Gastroesophageal sphincter (tissue), 4 donors: ENCODE measurements at regions not wholly inside any gene's neighbourhood (a gene's known extent, or its start where the extent isn't known, plus 50 kb on each side); places are given as distances from the start of the nearest gene placed in this dataset.

Experiments
- ATAC-seq: fragments of 150-250 bp; one replicate; pipeline ENCODE4 v1.9.1; 2016; ENCODE audit warnings: mild to moderate bottlenecking, moderate library complexity
- H3K27ac ChIP-seq, 4 donors: fragments of 200-600 bp; sonication (generic) in 3 of 4; 1 replicate in 3 of 4; 2 replicates in 1 of 4; pipeline ENCODE4 v1.5.1; 2016 to 2019
- H3K27me3 ChIP-seq: fragments of 200-600 bp; sonication (generic); one replicate; pipeline ENCODE4 v1.5.1; 2019
- H3K36me3 ChIP-seq, 2 donors: fragments of 200-600 bp; sonication (generic); one replicate each; pipeline ENCODE4 v1.5.1; 2019; ENCODE audit warnings: control low read depth in 1 of 2
- H3K4me1 ChIP-seq, 3 donors: fragments of 200-600 bp; sonication (generic); 1 replicate in 2 of 3; 2 replicates in 1 of 3; pipeline ENCODE4 v1.5.1; 2016 to 2019; ENCODE audit warnings: control low read depth in 2 of 3
- H3K4me3 ChIP-seq, 2 donors: fragments of 200-600 bp; sonication (generic); one replicate each; pipeline ENCODE4 v1.5.1; 2019; ENCODE audit warnings: mild to moderate bottlenecking in 1 of 2, moderate library complexity in 1 of 2
- H3K9me3 ChIP-seq, 3 donors: fragments of 200-600 bp; sonication (generic); one replicate each; pipeline ENCODE4 v1.5.1; 2017 to 2019; ENCODE audit warnings: control low read depth in 2 of 3
- CTCF ChIP-seq, 4 experiments: fragments of 200-600 bp in 2 of 4; fragments of 450-650 bp in 2 of 4; sonication (generic) in 1 of 4; IDR thresholded peaks; one replicate each; pipeline ENCODE4 v1.5.1; 2017 to 2019; ENCODE audit warnings: antibody characterized with exemption in 4 of 4, mild to moderate bottlenecking in 2 of 4, moderate library complexity in 2 of 4
- EP300 ChIP-seq: sonication (generic); formaldehyde crosslinking; IDR thresholded peaks from one replicate; pipeline ENCODE4 v1.6.1; 2017; ENCODE audit warnings: antibody characterized with exemption, mild to moderate bottlenecking
- POLR2A ChIP-seq, 2 donors: fragments of 450-650 bp; IDR thresholded peaks; one replicate each; pipeline ENCODE4 v1.6.1; 2017; ENCODE audit warnings: antibody characterized with exemption in 2 of 2, mild to moderate bottlenecking in 2 of 2, moderate library complexity in 1 of 2
- POLR2AphosphoS5 ChIP-seq: sonication (generic); formaldehyde crosslinking; IDR thresholded peaks from one replicate; pipeline ENCODE4 v1.6.1; 2017; ENCODE audit warnings: antibody characterized with exemption
- WGBS, 2 donors: methylation state at CpG; one replicate each; pipeline ENCODE4 v1.1.5; 2018; ENCODE audit warnings: low coverage in 1 of 2; 5-methylcytosine and 5-hydroxymethylcytosine counted together

- no peaks in the 10 kb centered on the region for H3K36me3 ChIP-seq
- H3K27me3 ChIP-seq: no peaks in the 10 kb centered on the region
- H3K4me1 ChIP-seq: no peaks in the 10 kb centered on the region
- no peak for ATAC-seq
- H3K9me3 ChIP-seq: no peaks in the 10 kb centered on the region
- no peak for TF ChIP-seq EP300
- TF ChIP-seq CTCF (IDR thresholded peaks at IDR 0.05): no peak
- no peak for TF ChIP-seq POLR2A (IDR thresholded peaks at IDR 0.05)
- TF ChIP-seq POLR2AphosphoS5: no peak
- H3K27ac ChIP-seq: no peak overlapping the region
- no peak overlapping the region for H3K4me3 ChIP-seq
- 71 to 82% methylated on average over 1 to 2 of the region's 2 CpGs for WGBS, 2 donors
These were observed 633.4 kb downstream of the PSAT1 start for GRCh38 chr9:78930281-78930680.

DNA sequence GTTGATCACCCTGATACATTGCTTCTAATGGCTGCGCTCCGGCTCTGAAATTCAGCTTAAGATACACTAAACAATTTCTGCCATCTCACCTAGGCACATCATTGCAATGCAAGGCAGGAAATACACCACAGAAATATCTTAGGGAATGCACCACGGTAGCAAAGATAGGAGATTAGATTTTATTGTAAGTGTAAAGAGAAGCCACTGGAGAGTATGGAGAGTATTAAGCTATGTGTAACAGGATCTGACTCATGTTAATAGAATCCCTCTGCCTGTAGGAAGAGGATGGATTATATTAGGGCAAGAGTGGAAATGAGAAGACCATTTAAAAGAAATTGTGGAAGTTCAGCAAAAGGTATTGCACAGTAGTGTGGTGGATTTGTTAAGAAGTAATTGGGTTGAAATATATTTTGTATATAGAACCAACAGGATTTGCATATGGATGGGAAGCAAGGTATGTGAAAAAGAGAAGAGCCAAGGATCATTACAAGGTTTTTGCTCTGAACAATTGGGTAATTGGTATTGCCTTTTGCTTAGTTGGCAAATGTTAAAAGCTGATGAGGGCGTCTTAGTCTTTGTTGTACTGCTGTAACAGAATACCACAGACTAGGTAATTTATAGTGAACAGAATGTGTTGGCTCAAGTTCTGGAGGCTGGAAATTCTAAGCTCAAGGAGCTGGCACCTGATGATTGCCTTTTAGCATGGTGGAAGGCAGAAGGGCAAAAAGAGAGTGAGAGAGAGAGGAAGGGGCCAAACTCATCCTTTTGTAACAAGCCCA lies 636.1 kb downstream of the PSAT1 start:
- TF ChIP-seq EP300 (no peak), POLR2A (IDR thresholded peaks at IDR 0.05) (no peak), CTCF (IDR thresholded peaks at IDR 0.05) (no peak), POLR2AphosphoS5 (no peak)
- Histone ChIP-seq H3K36me3 (no peaks in the 10 kb centered on the region), H3K27ac (no peak overlapping the region), H3K27me3 (no peaks in the 10 kb centered on the region), H3K9me3 (no peaks in the 10 kb centered on the region), H3K4me1 (no peaks in the 10 kb centered on the region), H3K4me3 (no peak overlapping the region)
- ATAC-seq: no peak
- 68 to 85% methylated on average over 4 of the region's 4 CpGs for WGBS, 2 donors

GRCh38 chr9:78934880-78935279 lies 636.9 kb upstream of the TLE4 start:
- WGBS, 2 donors: 83 to 88% methylated on average over 1 of the region's 1 CpG
- Histone ChIP-seq H3K36me3 (no peaks in the 10 kb centered on the region), H3K27ac (no peak overlapping the region), H3K9me3 (no peaks in the 10 kb centered on the region), H3K27me3 (no peaks in the 10 kb centered on the region), H3K4me3 (no peak overlapping the region), H3K4me1 (no peaks in the 10 kb centered on the region)
- no peak for TF ChIP-seq EP300
- TF ChIP-seq CTCF (IDR thresholded peaks at IDR 0.05): no peak
- TF ChIP-seq POLR2AphosphoS5: no peak
- TF ChIP-seq POLR2A (IDR thresholded peaks at IDR 0.05): no peak
- no peak for ATAC-seq

DNA sequence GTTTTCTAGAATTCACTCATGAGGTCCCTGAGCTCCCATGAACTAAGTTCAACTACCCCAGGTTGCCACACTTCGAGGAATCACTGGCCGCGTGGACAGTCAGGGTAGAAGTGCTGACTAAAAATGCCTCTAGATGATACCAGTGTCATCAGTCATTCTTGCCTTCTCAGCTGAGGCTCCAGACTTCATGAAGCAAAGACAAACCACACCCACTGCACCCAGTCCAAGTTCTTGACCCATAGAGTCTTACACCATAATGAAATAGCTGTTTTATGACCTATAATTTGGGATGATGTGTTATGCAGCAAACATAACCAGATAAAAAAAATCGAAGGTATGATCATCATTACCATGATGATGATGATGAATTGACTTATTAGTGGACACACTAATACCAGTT lies 632.9 kb upstream of the TLE4 start:
- Histone ChIP-seq H3K9me3 (no peaks in the 10 kb centered on the region), H3K4me1 (no peaks in the 10 kb centered on the region), H3K36me3 (no peaks in the 10 kb centered on the region), H3K27ac (no peak overlapping the region), H3K4me3 (no peak overlapping the region), H3K27me3 (no peaks in the 10 kb centered on the region)
- TF ChIP-seq CTCF (IDR thresholded peaks at IDR 0.05): no peak
- TF ChIP-seq POLR2A (IDR thresholded peaks at IDR 0.05): no peak
- TF ChIP-seq POLR2AphosphoS5: no peak
- TF ChIP-seq EP300: no peak
- 29 to 80% methylated on average over 1 to 4 of the region's 4 CpGs for WGBS, 2 donors
- no peak for ATAC-seq
